ENCODE measurements at regions not wholly inside any gene's neighbourhood (a gene's known extent, or its start where the extent isn't known, plus 50 kb on each side); places are given as distances from the start of the nearest gene placed in this dataset.

DNA sequence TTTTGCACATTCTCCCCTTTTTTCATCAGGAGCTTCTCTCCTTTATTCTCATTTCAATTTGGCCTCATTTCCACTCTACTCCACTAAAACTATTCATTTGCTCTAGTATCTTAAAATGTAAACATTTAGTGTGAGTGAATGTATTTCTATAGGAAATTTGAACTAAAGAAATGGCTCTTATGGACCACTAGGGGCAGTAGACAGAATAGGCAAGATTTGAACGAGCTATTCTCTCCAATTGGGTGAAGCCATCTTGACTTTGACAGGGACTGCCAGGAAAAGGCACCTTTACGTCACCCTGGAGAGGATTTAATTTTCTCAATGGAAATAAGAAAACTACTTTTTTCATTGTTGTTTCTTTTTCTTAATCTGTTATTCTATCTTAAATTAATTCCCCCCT is 666.3 kb downstream of the DNAH5 start:
- no peak for TF ChIP-seq POLR2AphosphoS5 (IDR thresholded peaks at IDR 0.05)
- no peak for TF ChIP-seq POLR2A (IDR thresholded peaks at IDR 0.05)
- TF ChIP-seq, protein P1, sequence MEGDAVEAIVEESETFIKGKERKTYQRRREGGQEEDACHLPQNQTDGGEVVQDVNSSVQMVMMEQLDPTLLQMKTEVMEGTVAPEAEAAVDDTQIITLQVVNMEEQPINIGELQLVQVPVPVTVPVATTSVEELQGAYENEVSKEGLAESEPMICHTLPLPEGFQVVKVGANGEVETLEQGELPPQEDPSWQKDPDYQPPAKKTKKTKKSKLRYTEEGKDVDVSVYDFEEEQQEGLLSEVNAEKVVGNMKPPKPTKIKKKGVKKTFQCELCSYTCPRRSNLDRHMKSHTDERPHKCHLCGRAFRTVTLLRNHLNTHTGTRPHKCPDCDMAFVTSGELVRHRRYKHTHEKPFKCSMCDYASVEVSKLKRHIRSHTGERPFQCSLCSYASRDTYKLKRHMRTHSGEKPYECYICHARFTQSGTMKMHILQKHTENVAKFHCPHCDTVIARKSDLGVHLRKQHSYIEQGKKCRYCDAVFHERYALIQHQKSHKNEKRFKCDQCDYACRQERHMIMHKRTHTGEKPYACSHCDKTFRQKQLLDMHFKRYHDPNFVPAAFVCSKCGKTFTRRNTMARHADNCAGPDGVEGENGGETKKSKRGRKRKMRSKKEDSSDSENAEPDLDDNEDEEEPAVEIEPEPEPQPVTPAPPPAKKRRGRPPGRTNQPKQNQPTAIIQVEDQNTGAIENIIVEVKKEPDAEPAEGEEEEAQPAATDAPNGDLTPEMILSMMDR (IDR thresholded peaks at IDR 0.05), result no peak
- Histone ChIP-seq H3K4me1 (no peaks in the 10 kb centered on the region), H3K36me3 (no peaks in the 10 kb centered on the region), H3K4me3 (no peak overlapping the region), H3K9me3 (no peaks in the 10 kb centered on the region), H3K27me3 (no peaks in the 10 kb centered on the region), H3K27ac (no peak overlapping the region)
- intact Hi-C loops (cut with DNase I; ENCODE audit: low total_unique reads), result no loop called here
- no peak for DNase-seq (ENCODE audit: low spot score in 2 of 2)

DNA sequence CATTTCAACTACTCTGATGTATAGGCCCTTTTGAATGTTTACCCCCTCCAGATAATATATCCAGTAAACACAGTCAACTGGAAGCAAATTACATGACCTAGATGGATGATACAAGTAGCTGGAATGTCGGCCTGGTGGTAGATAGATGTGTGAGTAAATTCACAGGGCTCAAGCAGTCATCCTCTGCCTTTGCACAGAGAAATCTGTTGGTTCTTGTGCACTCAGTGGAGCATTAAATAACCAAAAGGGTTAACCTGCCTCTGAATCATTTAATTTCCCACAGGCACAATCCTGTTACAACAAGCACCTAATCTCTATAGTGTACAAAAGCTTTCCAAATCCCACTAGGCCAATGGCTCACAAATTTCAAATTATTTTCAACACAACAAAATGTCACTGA is 668.3 kb downstream of the DNAH5 start:
- H3K27ac ChIP-seq, result no peak overlapping the region
- intact Hi-C loops (cut with DNase I; ENCODE audit: low total_unique reads), result no loop called here
- H3K9me3 ChIP-seq, result no peaks in the 10 kb centered on the region
- DNase-seq (ENCODE audit: low spot score in 2 of 2), result no peak
- TF ChIP-seq POLR2A (IDR thresholded peaks at IDR 0.05) (no peak), POLR2AphosphoS5 (IDR thresholded peaks at IDR 0.05) (no peak)
- TF ChIP-seq, protein P1 (IDR thresholded peaks at IDR 0.05), result no peak
- H3K27me3 ChIP-seq, result no peaks in the 10 kb centered on the region
- no peaks in the 10 kb centered on the region for H3K36me3 ChIP-seq
- no peak overlapping the region for H3K4me3 ChIP-seq
- no peaks in the 10 kb centered on the region for H3K4me1 ChIP-seq

DNA sequence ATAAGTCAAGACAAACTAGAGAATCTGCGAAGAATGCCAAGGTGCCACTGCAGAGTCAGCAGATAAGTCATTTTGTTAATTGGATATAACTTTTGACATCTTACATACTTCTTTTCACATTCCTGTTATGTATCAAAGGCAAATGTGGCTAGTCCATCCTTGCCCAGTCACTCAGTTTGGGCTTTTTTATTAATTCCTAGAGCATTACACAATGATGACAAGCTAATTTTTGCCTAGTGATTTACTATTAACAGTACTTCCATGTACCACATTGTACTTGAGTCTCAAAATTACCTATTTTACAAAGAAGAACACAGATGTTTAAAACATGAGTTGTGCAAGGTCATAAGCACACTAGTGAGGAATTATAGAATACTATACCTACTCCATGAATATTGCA is 680.8 kb downstream of the DNAH5 start:
- intact Hi-C loops (cut with DNase I; ENCODE audit: low total_unique reads), result no loop called here
- DNase-seq (ENCODE audit: low spot score in 2 of 2), result no peak
- no peaks in the 10 kb centered on the region for H3K4me1 ChIP-seq
- no peak overlapping the region for H3K4me3 ChIP-seq
- no peaks in the 10 kb centered on the region for H3K9me3 ChIP-seq
- no peaks in the 10 kb centered on the region for H3K27me3 ChIP-seq
- no peak overlapping the region for H3K27ac ChIP-seq
- no peaks in the 10 kb centered on the region for H3K36me3 ChIP-seq
- TF ChIP-seq, protein P1 (IDR thresholded peaks at IDR 0.05), result no peak
- no peak for TF ChIP-seq POLR2A (IDR thresholded peaks at IDR 0.05)

DNA sequence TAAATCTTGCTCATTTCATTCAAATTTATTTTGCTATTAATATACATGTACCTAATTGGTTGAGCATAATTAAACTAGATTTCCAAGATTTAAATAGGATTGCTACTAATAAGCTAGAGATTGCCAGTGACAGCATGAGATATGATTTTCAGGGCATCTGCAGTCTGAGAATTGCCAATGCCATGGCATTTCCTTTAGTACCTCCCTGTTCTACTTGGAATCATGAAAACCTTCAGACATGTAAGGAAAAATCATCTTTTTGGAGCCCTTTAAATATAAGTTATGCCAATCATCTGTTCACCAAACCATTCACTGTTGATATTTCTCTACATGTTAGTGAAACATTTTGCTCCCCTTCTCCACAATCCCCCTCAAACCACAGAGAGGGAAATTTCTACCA is 691.4 kb downstream of the DNAH5 start:
- no peak overlapping the region for H3K4me3 ChIP-seq
- H3K27me3 ChIP-seq, result no peaks in the 10 kb centered on the region
- no peak for DNase-seq (ENCODE audit: low spot score in 2 of 2)
- H3K27ac ChIP-seq, result no peak overlapping the region
- H3K9me3 ChIP-seq, result no peaks in the 10 kb centered on the region
- intact Hi-C loops (cut with DNase I; ENCODE audit: low total_unique reads), result no loop called here
- H3K4me1 ChIP-seq, result no peaks in the 10 kb centered on the region
- H3K36me3 ChIP-seq, result no peaks in the 10 kb centered on the region
- no peak for TF ChIP-seq POLR2AphosphoS5 (IDR thresholded peaks at IDR 0.05)
- TF ChIP-seq POLR2A (IDR thresholded peaks at IDR 0.05), result no peak
- TF ChIP-seq, protein P1 (IDR thresholded peaks at IDR 0.05), result no peak

DNA sequence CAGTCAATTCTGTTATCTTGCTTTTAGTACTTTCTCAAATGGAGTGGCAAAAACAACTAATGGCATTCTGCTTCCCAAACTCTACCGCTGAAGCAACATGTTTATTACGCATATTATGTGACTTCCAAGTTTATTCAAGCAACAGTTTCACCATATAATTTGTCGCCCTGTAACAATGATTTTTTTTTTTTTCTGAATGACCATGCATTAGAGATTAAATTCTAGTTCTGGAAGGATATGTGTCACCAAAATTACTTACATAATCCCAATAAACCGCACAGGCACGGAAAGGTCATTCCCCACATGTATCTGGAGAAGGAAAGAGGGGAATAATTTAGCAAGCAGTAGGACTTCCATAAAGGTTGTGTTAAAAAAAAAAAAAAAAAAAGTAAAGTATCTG is 691.8 kb downstream of the DNAH5 start:
- Histone ChIP-seq H3K4me3 (no peak overlapping the region), H3K36me3 (no peaks in the 10 kb centered on the region), H3K27ac (no peak overlapping the region), H3K9me3 (no peaks in the 10 kb centered on the region), H3K27me3 (no peaks in the 10 kb centered on the region), H3K4me1 (no peaks in the 10 kb centered on the region)
- TF ChIP-seq, protein P1 (IDR thresholded peaks at IDR 0.05), result no peak
- TF ChIP-seq POLR2A (IDR thresholded peaks at IDR 0.05) (no peak), POLR2AphosphoS5 (IDR thresholded peaks at IDR 0.05) (no peak)
- intact Hi-C loops (cut with DNase I; ENCODE audit: low total_unique reads), result no loop called here
- DNase-seq (ENCODE audit: low spot score in 2 of 2), result no peak

Data from breast epithelium (tissue), 4 donors.